ENCODE measurements at regions not wholly inside any gene's neighbourhood (a gene's known extent, or its start where the extent isn't known, plus 50 kb on each side); places are given as distances from the start of the nearest gene placed in this dataset.

DNA sequence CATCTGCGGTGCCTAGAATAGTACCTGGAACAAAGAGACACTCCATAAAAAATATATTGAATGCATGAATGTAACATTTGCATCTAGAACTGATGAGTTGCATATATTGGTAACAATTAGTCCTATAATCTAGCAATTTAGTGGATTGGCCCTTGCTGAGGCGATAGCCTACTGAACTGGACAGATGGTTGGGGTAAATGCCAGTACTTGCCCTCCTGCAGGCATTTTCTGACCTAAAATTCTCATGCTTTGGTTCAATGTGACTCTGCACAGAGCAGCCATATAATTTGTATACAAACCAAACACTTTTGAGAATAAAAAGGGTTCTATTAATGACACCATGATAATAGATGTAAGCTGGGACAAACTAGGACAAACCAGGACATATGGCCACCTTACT, 313.6 kb downstream of the OLFM3 start:
- TF ChIP-seq, protein P1, sequence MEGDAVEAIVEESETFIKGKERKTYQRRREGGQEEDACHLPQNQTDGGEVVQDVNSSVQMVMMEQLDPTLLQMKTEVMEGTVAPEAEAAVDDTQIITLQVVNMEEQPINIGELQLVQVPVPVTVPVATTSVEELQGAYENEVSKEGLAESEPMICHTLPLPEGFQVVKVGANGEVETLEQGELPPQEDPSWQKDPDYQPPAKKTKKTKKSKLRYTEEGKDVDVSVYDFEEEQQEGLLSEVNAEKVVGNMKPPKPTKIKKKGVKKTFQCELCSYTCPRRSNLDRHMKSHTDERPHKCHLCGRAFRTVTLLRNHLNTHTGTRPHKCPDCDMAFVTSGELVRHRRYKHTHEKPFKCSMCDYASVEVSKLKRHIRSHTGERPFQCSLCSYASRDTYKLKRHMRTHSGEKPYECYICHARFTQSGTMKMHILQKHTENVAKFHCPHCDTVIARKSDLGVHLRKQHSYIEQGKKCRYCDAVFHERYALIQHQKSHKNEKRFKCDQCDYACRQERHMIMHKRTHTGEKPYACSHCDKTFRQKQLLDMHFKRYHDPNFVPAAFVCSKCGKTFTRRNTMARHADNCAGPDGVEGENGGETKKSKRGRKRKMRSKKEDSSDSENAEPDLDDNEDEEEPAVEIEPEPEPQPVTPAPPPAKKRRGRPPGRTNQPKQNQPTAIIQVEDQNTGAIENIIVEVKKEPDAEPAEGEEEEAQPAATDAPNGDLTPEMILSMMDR (conservative IDR thresholded peaks at IDR 0.05; ENCODE audit: low read length): no peak
- no peak for TF ChIP-seq EZH2phosphoT487 (IDR thresholded peaks at IDR 0.05; ENCODE audit: borderline replicate concordance)

Data from Loucy (cell line).